B cell (primary cell): ENCODE measurements at regions not wholly inside any gene's neighbourhood (a gene's known extent, or its start where the extent isn't known, plus 50 kb on each side); places are given as distances from the start of the nearest gene placed in this dataset.

ENCODE experiments used
- ATAC-seq: fragments of 200-7000 bp; cut with Tn5 transposase; one replicate; pipeline ENCODE4 v1.10.0; 2021; ENCODE audit warnings: low read depth, mild to moderate bottlenecking, moderate number of reproducible peaks, moderate library complexity
- CTCF ChIA-PET: fragments of 350-600 bp; sonication (Branson Sonifier 250); formaldehyde crosslinking; loops from one replicate; lab custom pipeline; 2021; ENCODE audit warnings: antibody characterized with exemption, inconsistent platforms; lab: Charles Lee
- POLR2A ChIA-PET: fragments of 350-600 bp; sonication (Branson Sonifier 250); formaldehyde crosslinking; loops from one replicate; lab custom pipeline; 2021; ENCODE audit warnings: antibody characterized with exemption; lab: Charles Lee
- DNase-seq: peaks from one replicate; pipeline ENCODE4 v3.0.0; 2013
- H2AFZ ChIP-seq: 2 replicates; pipeline ENCODE4 v1.6.1; 2012; ENCODE audit warnings: mild to moderate bottlenecking, low read depth, low read length; ENCODE audit not compliant: insufficient read depth, poor library complexity, severe bottlenecking
- H3K27ac ChIP-seq, 2 donors: 1 replicate in 1 of 2; 2 replicates in 1 of 2; pipeline ENCODE4 v1.5.1; 2012 to 2013; ENCODE audit warnings: low read length in 2 of 2, mild to moderate bottlenecking in 2 of 2, moderate library complexity in 1 of 2
- H3K27me3 ChIP-seq, 4 experiments: fragments of 200-600 bp in 1 of 4; sonication (generic) in 1 of 4; replicated peaks in 1 of 4; 1 replicate in 2 of 4; 2 replicates in 2 of 4; pipeline versions ENCODE4 v1.6.1 to v1.7.0; 2013 to 2016; ENCODE audit warnings: low read length in 3 of 4, mild to moderate bottlenecking in 2 of 4, mixed read lengths in 1 of 4, moderate library complexity in 1 of 4; ENCODE audit not compliant: insufficient read depth in 4 of 4, control insufficient read depth in 3 of 4; ENCODE audit errors: control extremely low read depth in 1 of 4
- H3K36me3 ChIP-seq, 2 experiments: replicated peaks in 1 of 2; 1 replicate in 1 of 2; 2 replicates in 1 of 2; pipeline versions ENCODE4 v1.6.1 to v1.7.1; 2013; ENCODE audit warnings: low read length in 1 of 2; ENCODE audit not compliant: insufficient read depth in 2 of 2, control insufficient read depth in 1 of 2; ENCODE audit errors: control extremely low read depth in 1 of 2, extremely low read depth in 1 of 2
- H3K4me1 ChIP-seq, 2 donors: fragments of 200-600 bp in 1 of 2; sonication (generic) in 1 of 2; 1 replicate in 1 of 2; 2 replicates in 1 of 2; pipeline versions ENCODE4 v1.5.1 to v1.6.1; 2013 to 2017; ENCODE audit warnings: low read length in 2 of 2; ENCODE audit not compliant: control insufficient read depth in 2 of 2, insufficient read depth in 2 of 2
- H3K4me2 ChIP-seq: replicated peaks from 2 replicates; pipeline ENCODE3; 2012; ENCODE audit warnings: mild to moderate bottlenecking, low read depth, low read length; ENCODE audit not compliant: poor library complexity, severe bottlenecking
- H3K4me3 ChIP-seq, 5 experiments: fragments of 200-600 bp in 1 of 5; sonication (generic) in 1 of 5; 1 replicate in 3 of 5; 2 replicates in 2 of 5; pipeline versions ENCODE4 v1.5.1 to v1.7.0; 2011 to 2016; ENCODE audit warnings: low read length in 4 of 5, mild to moderate bottlenecking in 4 of 5, low read depth in 2 of 5, control low read depth in 1 of 5, moderate library complexity in 1 of 5; ENCODE audit not compliant: insufficient read depth in 1 of 5; ENCODE audit errors: control extremely low read depth in 1 of 5, extremely low read depth in 1 of 5
- H3K79me2 ChIP-seq: fragments of 200-600 bp; sonication (generic); one replicate; pipeline ENCODE4 v1.6.0; 2016; ENCODE audit warnings: low read length; ENCODE audit not compliant: control insufficient read depth, insufficient read depth
- H3K9ac ChIP-seq: fragments of 200-600 bp; sonication (generic); 2 replicates; pipeline ENCODE4 v1.6.1; 2017; ENCODE audit warnings: mild to moderate bottlenecking, low read length, moderate library complexity
- H3K9me3 ChIP-seq, 3 donors: one replicate each; pipeline versions ENCODE4 v1.6.1 to v1.7.1; 2013; ENCODE audit warnings: low read length in 2 of 3; ENCODE audit not compliant: control insufficient read depth in 2 of 3, insufficient read depth in 1 of 3; ENCODE audit errors: control extremely low read depth in 1 of 3
- H4K20me1 ChIP-seq: 2 replicates; pipeline ENCODE4 v1.6.0; 2012; ENCODE audit warnings: mild to moderate bottlenecking, low read length; ENCODE audit not compliant: insufficient read depth, control insufficient read depth, poor library complexity, severe bottlenecking
- H3K27ac Mint-ChIP-seq: one replicate; pipeline ENCODE4 v1.8.0; 2021; ENCODE audit warnings: mixed read lengths
- H3K27me3 Mint-ChIP-seq: one replicate; pipeline ENCODE4 v1.8.0; 2021; ENCODE audit warnings: mixed read lengths
- H3K4me1 Mint-ChIP-seq: one replicate; pipeline ENCODE4 v1.8.0; 2021; ENCODE audit warnings: mixed read lengths
- H3K4me3 Mint-ChIP-seq: one replicate; pipeline ENCODE4 v1.8.0; 2021; ENCODE audit warnings: mixed read lengths
- H3K9me3 Mint-ChIP-seq: one replicate; pipeline ENCODE4 v1.8.0; 2022; ENCODE audit warnings: mixed read lengths; ENCODE audit not compliant: insufficient read depth
- EZH2 ChIP-seq: IDR thresholded peaks from 2 replicates; pipeline ENCODE4 v1.6.1; 2012; ENCODE audit warnings: borderline replicate concordance, low read depth, mild to moderate bottlenecking, moderate library complexity, low read length; ENCODE audit not compliant: insufficient read depth, poor library complexity, severe bottlenecking
- WGBS: methylation state at CpG from one replicate; pipeline ENCODE4 v1.1.5; 2013; ENCODE audit warnings: missing lambda C conversion rate; ENCODE audit not compliant: insufficient coverage; 5-methylcytosine and 5-hydroxymethylcytosine counted together
- intact Hi-C: fragments of 100-400 bp; cut with micrococcal nuclease; formaldehyde crosslinking; loops from one replicate; pipeline ENCODE4 v1.10.0; 2022
- TF ChIP-seq, protein P1 (sequence below): fragments of 200-600 bp; IDR thresholded peaks from one replicate; pipeline ENCODE4 v1.8.0; 2022; ENCODE audit warnings: antibody characterized with exemption, mild to moderate bottlenecking

GRCh38 chr13:19057588-19058340, 123.9 kb downstream of the TUBA3C start:
- Mint-ChIP-seq H3K4me1 (no peaks in the 10 kb centered on the region), H3K4me3 (no peak overlapping the region), H3K9me3 (no peaks in the 10 kb centered on the region), H3K27me3 (no peaks in the 10 kb centered on the region), H3K27ac (no peak overlapping the region)
- H4K20me1 ChIP-seq: no peaks in the 10 kb centered on the region
- no peak overlapping the region for H2AFZ ChIP-seq
- ChIA-PET CTCF (no interaction called here), POLR2A (no interaction called here)
- ATAC-seq (no peak), DNase-seq (no peak)
- intact Hi-C loops: no loop called here
- WGBS: 94% methylated on average over 10 of the region's 10 CpGs
- TF ChIP-seq, protein P1, sequence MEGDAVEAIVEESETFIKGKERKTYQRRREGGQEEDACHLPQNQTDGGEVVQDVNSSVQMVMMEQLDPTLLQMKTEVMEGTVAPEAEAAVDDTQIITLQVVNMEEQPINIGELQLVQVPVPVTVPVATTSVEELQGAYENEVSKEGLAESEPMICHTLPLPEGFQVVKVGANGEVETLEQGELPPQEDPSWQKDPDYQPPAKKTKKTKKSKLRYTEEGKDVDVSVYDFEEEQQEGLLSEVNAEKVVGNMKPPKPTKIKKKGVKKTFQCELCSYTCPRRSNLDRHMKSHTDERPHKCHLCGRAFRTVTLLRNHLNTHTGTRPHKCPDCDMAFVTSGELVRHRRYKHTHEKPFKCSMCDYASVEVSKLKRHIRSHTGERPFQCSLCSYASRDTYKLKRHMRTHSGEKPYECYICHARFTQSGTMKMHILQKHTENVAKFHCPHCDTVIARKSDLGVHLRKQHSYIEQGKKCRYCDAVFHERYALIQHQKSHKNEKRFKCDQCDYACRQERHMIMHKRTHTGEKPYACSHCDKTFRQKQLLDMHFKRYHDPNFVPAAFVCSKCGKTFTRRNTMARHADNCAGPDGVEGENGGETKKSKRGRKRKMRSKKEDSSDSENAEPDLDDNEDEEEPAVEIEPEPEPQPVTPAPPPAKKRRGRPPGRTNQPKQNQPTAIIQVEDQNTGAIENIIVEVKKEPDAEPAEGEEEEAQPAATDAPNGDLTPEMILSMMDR: no peak
- TF ChIP-seq EZH2: no peak
- no peak overlapping the region for H3K4me3 ChIP-seq
- H3K9ac ChIP-seq: no peak overlapping the region
- H3K4me2 ChIP-seq: no peak overlapping the region
- no peaks in the 10 kb centered on the region for H3K27me3 ChIP-seq
- H3K9me3 ChIP-seq: peaks cover 0 to 81% (median 0%) of the 10 kb centered on the region in 3 donors
- no peaks in the 10 kb centered on the region for H3K36me3 ChIP-seq
- no peak overlapping the region for H3K27ac ChIP-seq
- H3K4me1 ChIP-seq: no peaks in the 10 kb centered on the region
- H3K79me2 ChIP-seq: no peaks in the 10 kb centered on the region

GRCh38 chr13:19056984-19057490, 124.6 kb downstream of the TUBA3C start:
- 85% methylated on average over 12 of the region's 12 CpGs for WGBS
- intact Hi-C loops: no loop called here
- H3K4me1 ChIP-seq: no peaks in the 10 kb centered on the region
- Mint-ChIP-seq H3K4me1 (no peaks in the 10 kb centered on the region), H3K27ac (no peak overlapping the region), H3K27me3 (no peaks in the 10 kb centered on the region), H3K4me3 (no peak overlapping the region), H3K9me3 (peaks cover 3% of the 10 kb centered on the region)
- POLR2A ChIA-PET: no interaction called here
- no peaks in the 10 kb centered on the region for H3K36me3 ChIP-seq
- no peak for TF ChIP-seq EZH2
- peaks cover 0 to 74% (median 0%) of the 10 kb centered on the region in 3 donors for H3K9me3 ChIP-seq
- CTCF ChIA-PET: no interaction called here
- H3K4me3 ChIP-seq: no peak overlapping the region
- no peak overlapping the region for H3K9ac ChIP-seq
- no peak overlapping the region for H3K27ac ChIP-seq
- no peak overlapping the region for H2AFZ ChIP-seq
- H3K79me2 ChIP-seq: no peaks in the 10 kb centered on the region
- no peak for ATAC-seq
- no peak for DNase-seq
- H3K4me2 ChIP-seq: no peak overlapping the region
- H4K20me1 ChIP-seq: no peaks in the 10 kb centered on the region
- H3K27me3 ChIP-seq: no peaks in the 10 kb centered on the region
